HG03457 (cell line): ENCODE measurements at regions not wholly inside any gene's neighbourhood (a gene's known extent, or its start where the extent isn't known, plus 50 kb on each side); places are given as distances from the start of the nearest gene placed in this dataset.

Experiments used
- ATAC-seq: cut with Tn5 transposase; IDR thresholded peaks from one replicate; pipeline ENCODE4 v1.9.1; 2021; ENCODE audit warnings: moderate number of reproducible peaks; ENCODE audit not compliant: unreplicated experiment

DNA sequence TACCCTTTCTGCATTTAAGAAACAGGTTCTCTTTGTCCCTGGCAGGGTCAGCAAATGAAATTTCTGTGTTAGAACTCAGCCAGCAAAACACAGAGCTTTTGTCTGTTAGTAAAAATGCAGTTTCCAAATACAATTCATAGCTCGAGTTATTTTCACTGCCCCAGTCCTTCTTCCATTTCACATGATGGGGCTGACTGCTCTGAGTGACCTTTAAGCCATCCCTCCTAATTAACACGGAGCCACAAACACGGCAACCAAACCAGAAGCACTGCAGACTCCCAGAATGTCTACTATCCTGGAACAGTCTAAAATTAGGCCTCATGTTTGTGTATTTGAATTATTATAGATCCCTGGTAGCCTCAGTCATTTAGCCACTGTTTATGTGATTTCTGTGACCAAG lies 99.1 kb upstream of the RGS4 start:
- no peak for ATAC-seq

- no peak for ATAC-seq
These were observed 102.5 kb upstream of the RGS4 start for GRCh38 chr1:162966613-162967012.

GRCh38 chr1:162964901-162965300 lies 103.9 kb upstream of the CCDC190 start:
- no peak for ATAC-seq

GRCh38 chr1:162956922-162957321 lies 95.9 kb upstream of the CCDC190 start:
- no peak for ATAC-seq

DNA sequence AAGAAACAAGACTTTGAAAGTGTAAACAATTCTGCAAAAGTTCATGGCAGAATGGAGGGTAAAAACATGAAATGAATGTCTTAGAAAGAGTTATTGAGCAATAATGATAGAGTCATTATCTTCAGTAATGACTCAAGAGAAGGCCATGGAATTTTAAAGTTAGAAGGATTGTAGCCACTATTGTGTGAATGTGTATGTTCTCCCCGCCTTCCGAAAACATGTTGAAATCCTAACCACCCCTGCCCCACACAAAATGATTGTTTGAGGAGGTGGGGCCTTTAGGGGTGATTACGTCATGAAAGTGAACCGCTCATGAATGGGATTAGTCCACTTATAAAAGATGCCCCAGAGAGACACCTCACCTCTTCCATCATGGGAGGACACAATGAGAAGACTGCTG lies 93.8 kb upstream of the CCDC190 start:
- no peak for ATAC-seq

- ATAC-seq: no peak
These were observed 92.0 kb upstream of the CCDC190 start for GRCh38 chr1:162952956-162953355.

GRCh38 chr1:162951553-162952315 lies 90.8 kb upstream of the CCDC190 start:
- peak; percentile 91 for ATAC-seq

DNA sequence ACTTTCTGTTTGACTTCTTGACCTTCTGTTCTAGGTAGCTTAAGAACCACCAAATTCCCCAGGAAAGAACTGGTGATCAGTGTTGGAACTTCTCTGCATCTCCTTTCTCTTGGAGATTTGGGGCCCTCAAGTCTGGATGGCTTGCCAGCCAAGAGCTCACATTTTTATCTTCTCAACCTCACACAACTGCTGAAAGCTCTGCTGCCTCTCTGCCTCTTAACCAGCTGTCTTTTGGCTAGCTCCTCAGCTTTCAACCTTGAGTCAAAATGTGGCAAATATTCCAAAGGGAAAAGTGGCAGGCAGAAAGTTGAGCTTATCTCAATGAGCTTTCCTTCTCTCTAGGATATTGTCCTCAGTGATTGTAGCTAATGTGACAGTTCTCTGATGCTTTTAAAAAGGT lies 89.2 kb upstream of the CCDC190 start:
- no peak for ATAC-seq

DNA sequence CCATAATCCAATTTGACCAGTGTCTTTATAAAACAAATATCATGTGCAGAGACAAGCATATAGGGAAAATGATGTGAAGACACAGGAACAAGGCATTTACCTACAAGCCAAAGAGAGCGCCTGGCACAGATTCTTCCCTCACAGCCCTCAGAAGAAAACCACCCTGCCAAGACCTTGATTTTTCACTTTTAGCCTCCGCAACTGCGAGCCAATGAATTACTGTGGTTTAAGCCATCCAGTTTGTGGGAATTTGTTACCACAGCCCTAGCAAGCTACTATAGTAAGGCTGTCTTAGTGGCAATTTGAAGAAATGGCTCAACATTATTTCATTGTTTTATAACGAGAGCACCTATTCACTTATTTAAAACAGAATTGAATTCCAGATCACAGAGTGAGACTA lies 85.7 kb upstream of the CCDC190 start:
- no peak for ATAC-seq

DNA sequence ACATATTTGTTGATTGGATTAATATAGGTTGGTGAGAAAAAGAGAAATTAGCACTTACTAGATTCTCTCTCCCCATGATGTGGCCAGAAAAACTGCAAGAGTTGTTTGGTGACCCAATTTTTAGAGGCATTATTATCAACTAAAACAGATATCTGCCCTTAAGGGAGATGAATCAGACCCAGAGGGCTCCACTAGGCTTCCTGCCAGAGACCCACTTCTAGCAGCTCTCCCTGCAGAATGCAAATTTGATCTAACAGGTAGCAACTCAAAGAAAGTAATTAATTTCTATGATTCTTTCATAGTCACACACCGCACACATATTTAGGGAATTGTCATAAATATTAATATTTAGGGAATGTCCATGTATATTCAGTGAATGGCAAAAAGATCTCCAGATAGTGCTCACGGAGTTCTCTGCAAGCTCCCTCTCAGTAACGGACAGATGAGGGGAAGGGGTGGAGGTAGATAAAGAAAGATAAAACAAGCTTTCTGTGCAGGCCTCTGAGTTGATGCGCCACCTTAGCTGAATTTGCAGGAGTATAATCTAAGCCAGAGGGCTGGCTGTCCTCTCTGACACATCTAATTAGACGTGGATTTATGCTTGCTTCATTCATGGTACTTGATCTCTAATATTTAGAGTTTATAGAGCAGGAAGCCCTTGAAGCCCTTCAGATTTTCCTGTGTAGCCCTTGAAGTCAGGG lies 84.1 kb upstream of the CCDC190 start:
- ATAC-seq: no peak

- no peak for ATAC-seq
These were observed 82.6 kb upstream of the CCDC190 start for GRCh38 chr1:162943622-162944021.

- no peak for ATAC-seq
These were observed 82.1 kb upstream of the CCDC190 start for GRCh38 chr1:162942916-162943559.

DNA sequence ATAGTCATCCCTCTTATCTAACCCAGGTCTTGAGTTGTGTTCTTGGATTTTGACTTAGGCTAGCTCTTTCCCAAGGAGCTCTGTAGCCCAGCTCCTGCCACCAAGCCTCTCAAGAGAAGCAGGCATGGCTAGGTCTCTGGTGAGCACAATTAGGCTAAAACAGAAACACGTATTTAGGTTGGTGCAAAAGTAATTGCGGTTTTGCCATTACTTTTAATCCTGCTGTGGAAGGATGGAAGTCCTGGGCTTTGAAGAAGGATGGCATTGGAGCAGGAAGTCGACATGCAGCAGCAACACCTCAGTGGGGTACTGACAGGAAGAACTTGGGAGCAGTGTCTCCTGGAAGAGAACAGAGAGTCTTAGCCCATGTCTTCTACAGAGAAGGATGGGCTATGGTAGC lies 80.0 kb upstream of the CCDC190 start:
- ATAC-seq: no peak

DNA sequence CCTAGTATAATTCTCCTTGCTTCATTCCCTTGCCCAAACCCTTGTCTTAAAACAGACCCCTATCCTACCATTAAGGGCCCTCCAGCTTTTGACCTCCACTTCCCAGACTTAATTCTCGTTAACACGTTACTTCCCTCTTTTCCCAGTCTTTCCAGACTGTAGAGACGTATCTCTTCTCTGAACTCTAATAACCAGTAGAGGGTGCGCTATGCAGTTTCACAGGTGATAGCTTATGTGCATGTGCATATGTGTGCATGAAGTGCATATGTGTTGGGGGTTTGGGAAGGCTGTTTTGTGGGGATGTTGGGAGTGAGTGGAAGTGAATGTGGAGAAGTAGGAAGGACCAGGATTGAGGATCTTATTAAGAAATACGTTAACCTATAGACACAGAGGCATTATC lies 78.1 kb upstream of the CCDC190 start:
- no peak for ATAC-seq

- no peak for ATAC-seq
These were observed 76.9 kb upstream of the CCDC190 start for GRCh38 chr1:162937716-162938395.

DNA sequence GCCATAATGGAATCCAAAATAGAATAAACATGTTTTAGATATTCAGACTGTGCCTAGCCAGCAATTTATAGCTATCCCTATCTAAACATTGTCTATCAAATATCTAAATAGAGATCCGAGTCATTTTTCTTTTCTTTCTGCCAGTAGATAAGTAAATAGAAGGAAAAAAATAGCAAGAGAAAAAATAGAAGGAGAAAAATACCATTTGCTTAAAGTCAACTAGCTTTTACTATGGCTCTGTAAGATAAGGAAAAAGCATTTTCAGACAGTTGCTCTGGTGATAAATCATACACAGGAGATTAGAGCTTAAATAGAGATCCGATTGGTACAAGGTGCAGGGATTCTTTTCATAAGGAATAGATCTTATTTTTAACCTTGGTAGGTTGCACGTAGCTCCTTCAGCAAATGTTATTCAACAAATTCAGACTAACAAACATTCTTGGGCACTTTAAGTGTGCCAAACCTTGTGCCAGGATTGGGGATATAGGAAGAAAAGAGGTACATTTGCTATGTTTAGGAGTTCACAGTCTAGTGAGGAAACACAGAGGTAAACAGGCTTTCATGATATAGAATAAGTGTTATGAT lies 70.1 kb upstream of the CCDC190 start:
- no peak for ATAC-seq

- ATAC-seq: no peak
These were observed 69.6 kb upstream of the CCDC190 start for GRCh38 chr1:162930532-162930931.

GRCh38 chr1:162929177-162929576 lies 68.2 kb upstream of the CCDC190 start:
- no peak for ATAC-seq

DNA sequence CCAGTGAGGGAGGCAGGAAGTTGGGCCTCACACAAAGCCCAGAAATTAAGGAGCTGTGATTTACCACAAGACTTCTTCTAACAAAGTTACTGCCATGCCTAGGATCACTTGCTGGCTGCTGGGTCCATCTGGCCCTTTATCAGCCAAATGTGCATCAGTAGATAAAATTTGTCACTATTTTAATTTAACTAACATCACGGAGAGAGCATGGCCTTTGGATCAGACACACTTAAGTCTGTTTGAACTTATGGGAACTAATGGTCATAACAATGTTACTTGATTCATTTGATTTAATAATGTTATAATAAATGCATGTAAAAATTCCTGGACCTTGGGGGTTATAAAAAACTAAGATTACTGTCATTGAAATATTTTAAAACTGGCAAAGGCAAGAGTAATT lies 67.2 kb upstream of the CCDC190 start:
- ATAC-seq: no peak

DNA sequence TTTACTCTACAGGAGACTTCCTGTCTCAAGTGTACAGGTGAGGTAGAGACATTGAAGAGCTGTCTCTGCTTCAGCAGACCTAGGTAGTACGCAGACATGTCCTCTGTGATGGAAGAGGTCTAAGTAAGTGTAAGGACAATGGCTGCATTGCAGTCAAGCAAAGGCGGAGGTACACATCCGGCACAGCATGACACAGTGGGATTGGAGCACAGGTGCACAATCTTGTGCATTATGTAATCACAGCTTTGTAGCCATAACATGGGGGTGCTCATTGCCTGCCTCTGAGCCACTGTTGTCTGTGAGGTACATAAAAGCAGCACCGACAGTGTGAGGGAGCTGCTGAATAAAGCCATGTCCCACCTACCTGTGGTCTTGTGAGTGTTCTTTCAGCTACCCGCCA lies 66.4 kb upstream of the CCDC190 start:
- ATAC-seq: no peak

DNA sequence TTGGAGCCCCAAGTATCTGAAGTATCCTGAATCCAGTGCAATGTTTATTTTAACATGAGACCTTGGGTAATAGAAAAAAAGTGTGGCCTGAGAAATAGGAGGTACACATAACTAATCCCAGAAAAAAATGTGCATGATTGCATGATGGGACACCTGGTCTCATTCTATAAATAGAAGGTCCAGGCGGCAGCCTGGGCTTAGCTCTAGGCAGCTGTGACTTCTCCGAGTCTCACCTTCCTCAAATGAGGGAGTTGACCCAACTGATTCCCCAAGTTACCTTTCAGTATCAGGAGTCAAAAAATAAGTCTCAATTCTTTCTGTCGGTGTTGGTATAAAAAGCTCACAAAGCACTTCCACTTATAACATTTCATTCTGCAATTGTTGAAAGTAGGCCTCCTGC lies 65.9 kb upstream of the CCDC190 start:
- no peak for ATAC-seq
